ENCODE measurements at regions not wholly inside any gene's neighbourhood (a gene's known extent, or its start where the extent isn't known, plus 50 kb on each side); places are given as distances from the start of the nearest gene placed in this dataset.

DNA sequence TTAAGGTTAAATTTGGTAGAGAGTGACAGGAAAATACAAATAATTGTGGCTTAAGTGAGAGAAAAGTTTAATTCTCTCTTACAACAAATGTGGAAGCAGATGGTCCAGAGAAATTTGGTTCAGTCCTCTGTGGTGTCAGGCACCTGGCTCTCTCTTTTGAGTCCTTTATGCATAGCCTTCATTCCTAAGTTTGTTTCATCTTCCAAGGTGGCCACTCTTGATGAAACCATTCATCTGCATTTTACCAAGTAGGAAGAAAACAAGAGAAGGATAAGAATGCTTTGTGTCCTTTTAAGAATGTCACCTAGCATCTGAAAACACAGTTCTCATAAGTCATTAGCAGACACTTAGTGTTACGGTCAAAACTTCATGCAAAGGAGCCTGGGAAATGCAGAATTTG lies 442.5 kb downstream of the CCER1 start:
- no peak for DNase-seq
- Histone ChIP-seq H3K36me3 (no peaks in the 10 kb centered on the region), H3K9me3 (no peaks in the 10 kb centered on the region), H3K4me1 (peaks cover 0 to 3% (median 0%) of the 10 kb centered on the region in 6 donors), H3K27me3 (replicated peaks in 1 of 7) (no peaks in the 10 kb centered on the region), H3K4me3 (no peak overlapping the region), H3K27ac (no peak overlapping the region)
- intact Hi-C loops (cut with DNase I; ENCODE audit: low total_unique reads), result no loop called here
- WGBS, 5 donors, result 88 to 100% (median 89%) methylated on average over 1 of the region's 1 CpG
- TF ChIP-seq POLR2AphosphoS5 (IDR thresholded peaks at IDR 0.05) (no peak), POLR2A (IDR thresholded peaks at IDR 0.05) (no peak), CTCF (IDR thresholded peaks at IDR 0.05 in 8 of 11, conservative IDR thresholded peaks at IDR 0.05 in 3 of 11) (no peak)

- Histone ChIP-seq H3K36me3 (no peaks in the 10 kb centered on the region), H3K4me1 (peaks cover 0 to 3% (median 0%) of the 10 kb centered on the region in 6 donors), H3K27me3 (replicated peaks in 1 of 7) (no peaks in the 10 kb centered on the region), H3K27ac (no peak overlapping the region), H3K9me3 (no peaks in the 10 kb centered on the region), H3K4me3 (no peak overlapping the region)
- TF ChIP-seq CTCF (IDR thresholded peaks at IDR 0.05 in 8 of 11, conservative IDR thresholded peaks at IDR 0.05 in 3 of 11), result no peak
- no peak for TF ChIP-seq POLR2A (IDR thresholded peaks at IDR 0.05)
- no peak for TF ChIP-seq POLR2AphosphoS5 (IDR thresholded peaks at IDR 0.05)
- intact Hi-C loops (cut with DNase I; ENCODE audit: low total_unique reads), result no loop called here
- DNase-seq, result no peak
Measured at GRCh38 chr12:90510948-90511347, 444.0 kb downstream of the CCER1 start.

DNA sequence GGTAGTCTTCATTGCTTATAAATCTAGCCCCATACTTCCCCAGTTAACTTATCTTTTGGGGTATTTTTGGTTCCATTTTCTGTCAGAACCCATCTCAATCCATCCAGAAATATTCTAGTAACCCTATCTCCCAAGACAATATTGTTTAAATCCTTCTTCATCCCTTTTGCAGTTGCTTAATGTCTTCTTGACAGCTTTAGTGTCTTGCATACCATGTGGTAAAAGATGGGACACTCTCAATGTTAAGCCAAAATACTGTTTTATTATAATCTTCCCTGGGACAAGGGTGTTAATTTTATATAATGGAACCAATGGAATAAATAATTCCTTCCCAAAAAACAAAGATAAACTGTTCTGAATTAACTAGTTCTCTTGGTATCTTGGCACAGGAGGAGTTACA lies 450.2 kb downstream of the CCER1 start:
- H3K27me3 ChIP-seq (replicated peaks in 1 of 7), result no peaks in the 10 kb centered on the region
- no peak for DNase-seq

GRCh38 chr12:90502070-90502469 lies 452.9 kb downstream of the CCER1 start:
- TF ChIP-seq CTCF (IDR thresholded peaks at IDR 0.05 in 8 of 11, conservative IDR thresholded peaks at IDR 0.05 in 3 of 11) (no peak), POLR2A (IDR thresholded peaks at IDR 0.05) (no peak), POLR2AphosphoS5 (IDR thresholded peaks at IDR 0.05) (no peak)
- Histone ChIP-seq H3K27me3 (replicated peaks in 1 of 7) (no peaks in the 10 kb centered on the region), H3K4me1 (no peaks in the 10 kb centered on the region), H3K4me3 (no peak overlapping the region), H3K9me3 (no peaks in the 10 kb centered on the region), H3K27ac (no peak overlapping the region), H3K36me3 (no peaks in the 10 kb centered on the region)
- DNase-seq, result no peak
- intact Hi-C loops (cut with DNase I; ENCODE audit: low total_unique reads), result no loop called here

More for the DNA sequence above, 450.2 kb downstream of the CCER1 start:
- TF ChIP-seq POLR2AphosphoS5 (IDR thresholded peaks at IDR 0.05), result no peak
- TF ChIP-seq CTCF (IDR thresholded peaks at IDR 0.05 in 8 of 11, conservative IDR thresholded peaks at IDR 0.05 in 3 of 11), result no peak
- no peak for TF ChIP-seq POLR2A (IDR thresholded peaks at IDR 0.05)
- no peaks in the 10 kb centered on the region for H3K9me3 ChIP-seq
- H3K4me3 ChIP-seq, result no peak overlapping the region
- no peaks in the 10 kb centered on the region for H3K36me3 ChIP-seq
- intact Hi-C loops (cut with DNase I; ENCODE audit: low total_unique reads), result no loop called here
- H3K27ac ChIP-seq, result no peak overlapping the region
- no peaks in the 10 kb centered on the region for H3K4me1 ChIP-seq

Data from spleen (tissue), 11 donors.